ENCODE measurements at regions not wholly inside any gene's neighbourhood (a gene's known extent, or its start where the extent isn't known, plus 50 kb on each side); places are given as distances from the start of the nearest gene placed in this dataset.

DNA sequence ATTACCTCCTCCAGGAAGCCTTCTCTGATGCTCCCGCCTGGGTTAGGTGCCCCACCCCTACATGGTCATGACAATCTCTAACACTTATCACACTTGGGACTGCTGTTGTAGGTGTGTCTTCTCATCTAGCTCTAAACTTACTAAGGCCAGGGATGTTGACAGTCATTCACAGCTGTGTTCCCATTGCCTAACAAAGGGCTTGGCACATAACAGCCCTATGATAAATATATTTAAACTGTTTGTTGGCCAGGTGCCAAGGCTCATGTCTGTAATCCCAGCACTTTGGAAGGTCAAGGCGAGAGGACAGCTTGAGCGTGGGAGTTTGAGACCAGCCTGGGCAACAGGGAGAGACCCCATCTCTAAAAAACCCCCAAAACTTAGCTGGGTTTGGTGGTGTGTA lies 98.8 kb upstream of the RGS6 start:
- no peak overlapping the region for H2AFZ ChIP-seq (ENCODE audit: low read length, unreplicated experiment)
- peaks cover 10% of the 10 kb centered on the region for H3K27me3 ChIP-seq (ENCODE audit: insufficient read depth, low read length)
- H3K27ac ChIP-seq (ENCODE audit: low read depth, low read length) = no peak overlapping the region
- no peaks in the 10 kb centered on the region for H3K79me2 ChIP-seq (ENCODE audit: control insufficient read depth, insufficient read depth, low read length, unreplicated experiment)
- no peak overlapping the region for H3K4me3 ChIP-seq (ENCODE audit: low read depth, low read length)
- H3K36me3 ChIP-seq (ENCODE audit: insufficient read depth, low read length) = no peaks in the 10 kb centered on the region
- no peaks in the 10 kb centered on the region for H3K4me1 ChIP-seq (ENCODE audit: control insufficient read depth, insufficient read depth, low read length, unreplicated experiment)

DNA sequence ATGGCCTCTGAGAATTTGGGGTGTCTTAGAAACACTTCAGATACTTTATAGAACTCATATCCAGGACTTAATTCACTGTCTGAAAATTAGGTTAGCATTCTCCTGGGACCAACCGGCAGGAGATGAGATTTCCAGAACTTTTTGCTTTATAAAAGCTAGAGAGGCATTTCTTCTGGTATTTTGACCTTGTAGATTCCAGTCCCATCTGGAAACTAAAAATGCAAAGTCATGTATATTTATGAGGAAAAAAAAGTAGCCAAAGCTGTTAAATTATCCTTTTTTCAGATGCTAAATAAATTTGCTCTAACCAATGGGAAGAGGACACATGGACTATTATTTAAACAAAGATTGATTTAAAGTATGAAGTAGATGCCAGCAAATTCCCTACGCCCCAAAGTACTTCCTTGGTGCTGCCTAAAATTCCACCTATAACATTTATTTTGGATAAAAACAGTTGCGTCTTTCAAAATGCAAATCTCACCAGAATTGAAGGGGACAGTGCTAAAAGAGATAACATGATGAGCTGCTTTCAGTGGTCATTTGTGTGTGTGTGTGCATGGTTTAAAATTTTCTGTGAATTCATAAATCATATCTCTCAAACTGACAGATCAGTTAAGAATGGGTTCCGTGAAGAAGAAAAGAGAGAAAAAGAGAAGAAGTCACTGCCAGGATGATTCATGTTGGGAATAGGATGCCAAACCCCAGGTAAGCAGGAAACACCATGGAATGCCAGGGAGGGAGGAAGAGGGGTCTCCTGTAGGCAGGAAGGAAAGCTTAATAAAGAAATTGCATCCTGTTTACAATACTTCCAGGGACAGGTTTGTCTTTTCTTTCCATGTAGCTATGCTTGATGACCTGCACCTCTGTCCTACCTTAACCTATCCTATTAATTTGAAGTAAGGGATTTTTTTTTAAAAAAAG lies 97.7 kb upstream of the RGS6 start:
- H3K27ac ChIP-seq (ENCODE audit: low read depth, low read length) = no peak overlapping the region
- no peaks in the 10 kb centered on the region for H3K36me3 ChIP-seq (ENCODE audit: insufficient read depth, low read length)
- H3K4me3 ChIP-seq (ENCODE audit: low read depth, low read length) = no peak overlapping the region
- no peak overlapping the region for H2AFZ ChIP-seq (ENCODE audit: low read length, unreplicated experiment)
- H3K4me1 ChIP-seq (ENCODE audit: control insufficient read depth, insufficient read depth, low read length, unreplicated experiment) = no peaks in the 10 kb centered on the region
- H3K27me3 ChIP-seq (ENCODE audit: insufficient read depth, low read length) = peaks cover 6% of the 10 kb centered on the region
- H3K79me2 ChIP-seq (ENCODE audit: control insufficient read depth, insufficient read depth, low read length, unreplicated experiment) = no peaks in the 10 kb centered on the region

DNA sequence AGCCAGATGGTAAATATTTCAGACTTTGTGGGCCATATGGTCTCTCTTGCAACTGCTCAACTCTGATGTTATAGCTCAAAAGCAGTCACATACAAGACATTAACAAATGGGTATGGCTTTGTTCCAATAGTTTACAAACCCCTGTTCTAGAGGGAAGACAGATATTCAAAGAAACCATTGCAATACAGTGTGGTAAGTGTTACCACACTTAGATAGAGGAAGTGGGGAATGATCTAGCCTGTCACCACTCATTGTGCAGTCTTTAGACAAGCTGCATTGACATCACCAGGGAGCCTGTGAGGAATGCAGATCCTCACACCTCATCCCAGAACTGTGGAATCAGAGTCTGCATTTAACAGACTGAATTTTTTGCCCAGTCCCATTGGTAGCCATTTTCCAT lies 80.0 kb upstream of the RGS6 start:
- Histone ChIP-seq H2AFZ (ENCODE audit: low read length, unreplicated experiment) (no peak overlapping the region), H3K79me2 (ENCODE audit: control insufficient read depth, insufficient read depth, low read length, unreplicated experiment) (no peaks in the 10 kb centered on the region), H3K4me3 (ENCODE audit: low read depth, low read length) (no peak overlapping the region), H3K4me1 (ENCODE audit: control insufficient read depth, insufficient read depth, low read length, unreplicated experiment) (no peaks in the 10 kb centered on the region), H3K27ac (ENCODE audit: low read depth, low read length) (no peak overlapping the region), H3K36me3 (ENCODE audit: insufficient read depth, low read length) (no peaks in the 10 kb centered on the region), H3K27me3 (ENCODE audit: insufficient read depth, low read length) (peaks cover 7% of the 10 kb centered on the region)

DNA sequence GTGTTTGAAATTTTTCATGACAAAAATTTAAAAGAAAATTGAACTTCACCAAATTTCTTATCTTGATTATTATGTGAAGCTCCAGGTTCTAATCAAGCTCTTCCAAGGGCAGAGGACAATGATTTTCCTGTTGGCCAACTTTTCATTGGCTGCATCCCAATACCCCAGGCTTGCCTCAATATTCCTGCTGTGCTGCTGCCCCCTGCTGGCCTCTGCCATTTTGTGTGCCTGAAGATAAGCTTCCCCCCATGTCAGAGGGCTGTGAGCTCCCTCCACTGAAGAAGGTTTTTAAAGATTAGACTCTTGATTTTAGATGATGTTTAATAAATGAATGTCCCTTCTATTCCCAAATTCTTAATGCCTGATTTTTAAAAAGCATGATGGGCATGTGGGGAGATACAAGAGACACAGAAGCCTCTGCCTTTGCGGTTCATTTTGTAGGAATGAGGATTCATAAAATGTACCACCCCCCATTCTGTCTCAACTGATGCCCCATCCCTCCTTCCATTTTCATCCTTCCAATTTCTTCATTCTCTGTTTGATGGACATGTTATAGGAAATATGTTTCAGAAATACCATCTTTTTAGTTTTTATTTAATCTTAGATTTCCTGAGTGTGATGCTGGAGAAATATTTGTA lies 76.7 kb upstream of the RGS6 start:
- Histone ChIP-seq H3K4me1 (ENCODE audit: control insufficient read depth, insufficient read depth, low read length, unreplicated experiment) (no peaks in the 10 kb centered on the region), H3K27me3 (ENCODE audit: insufficient read depth, low read length) (peaks cover 16% of the 10 kb centered on the region; the same call in 1 of the 2 replicates), H3K79me2 (ENCODE audit: control insufficient read depth, insufficient read depth, low read length, unreplicated experiment) (no peaks in the 10 kb centered on the region), H3K27ac (ENCODE audit: low read depth, low read length) (no peak overlapping the region), H3K36me3 (ENCODE audit: insufficient read depth, low read length) (no peaks in the 10 kb centered on the region), H3K4me3 (ENCODE audit: low read depth, low read length) (no peak overlapping the region), H2AFZ (ENCODE audit: low read length, unreplicated experiment) (no peak overlapping the region)

DNA sequence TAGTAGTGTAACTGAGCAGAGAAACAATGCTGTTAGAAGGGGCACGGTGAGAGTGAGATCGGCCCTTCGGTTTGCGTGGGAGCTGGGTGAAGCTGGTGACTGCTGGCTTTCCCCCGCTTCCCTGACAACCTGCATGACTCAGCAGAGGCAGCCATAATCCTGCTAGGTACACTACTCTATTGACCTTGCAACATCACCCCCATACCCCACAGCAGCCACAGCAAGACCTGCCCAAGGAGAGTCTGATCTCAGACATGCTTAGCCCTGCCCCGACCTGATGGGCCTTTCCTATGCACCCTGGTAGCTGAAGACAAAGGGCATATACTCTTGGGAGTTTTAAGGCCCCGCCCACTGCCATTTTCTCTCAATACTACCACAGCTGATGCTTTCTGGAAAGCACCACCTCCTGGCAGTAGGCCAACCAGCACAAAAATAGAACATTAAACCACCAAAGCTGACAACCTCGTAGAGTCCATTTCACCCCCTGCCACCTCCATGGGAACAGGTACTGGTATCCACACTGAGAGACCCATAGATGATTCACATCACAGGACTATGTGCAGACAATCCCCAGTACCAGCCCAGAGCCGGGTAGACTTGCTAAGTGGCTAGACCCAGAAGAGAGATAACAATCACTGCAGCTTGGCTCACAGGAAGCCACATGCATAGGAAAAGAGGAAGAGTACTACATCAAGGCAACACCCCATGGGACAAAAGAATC lies 75.9 kb upstream of the RGS6 start:
- H3K27ac ChIP-seq (ENCODE audit: low read depth, low read length) = no peak overlapping the region
- H3K27me3 ChIP-seq (ENCODE audit: insufficient read depth, low read length) = peaks cover 16% of the 10 kb centered on the region; the same call in 1 of the 2 replicates
- H3K79me2 ChIP-seq (ENCODE audit: control insufficient read depth, insufficient read depth, low read length, unreplicated experiment) = no peaks in the 10 kb centered on the region
- H3K4me3 ChIP-seq (ENCODE audit: low read depth, low read length) = no peak overlapping the region
- H3K4me1 ChIP-seq (ENCODE audit: control insufficient read depth, insufficient read depth, low read length, unreplicated experiment) = no peaks in the 10 kb centered on the region
- no peaks in the 10 kb centered on the region for H3K36me3 ChIP-seq (ENCODE audit: insufficient read depth, low read length)
- no peak overlapping the region for H2AFZ ChIP-seq (ENCODE audit: low read length, unreplicated experiment)

DNA sequence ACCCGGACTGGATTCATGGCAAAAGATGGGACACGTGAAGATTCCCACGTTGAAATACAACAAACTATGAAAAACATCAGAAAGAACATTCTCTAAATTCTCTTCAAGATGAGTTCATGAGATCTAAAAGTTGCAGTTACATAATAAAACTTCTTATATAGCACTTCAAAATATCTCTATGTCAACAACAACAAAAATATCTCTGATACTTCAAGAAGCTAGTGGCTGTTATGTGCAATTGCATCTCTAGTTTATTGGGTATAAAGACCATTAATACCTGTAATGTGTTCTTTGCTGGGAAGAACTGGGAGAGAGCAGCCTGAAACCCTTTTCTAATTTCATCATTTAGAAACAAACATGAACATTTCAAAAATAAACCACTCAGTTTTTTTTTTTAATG lies 69.2 kb upstream of the RGS6 start:
- Histone ChIP-seq H3K4me3 (ENCODE audit: low read depth, low read length) (no peak overlapping the region), H3K4me1 (ENCODE audit: control insufficient read depth, insufficient read depth, low read length, unreplicated experiment) (no peaks in the 10 kb centered on the region), H3K79me2 (ENCODE audit: control insufficient read depth, insufficient read depth, low read length, unreplicated experiment) (no peaks in the 10 kb centered on the region), H3K36me3 (ENCODE audit: insufficient read depth, low read length) (no peaks in the 10 kb centered on the region), H3K27me3 (ENCODE audit: insufficient read depth, low read length) (peaks cover 45% of the 10 kb centered on the region), H2AFZ (ENCODE audit: low read length, unreplicated experiment) (no peak overlapping the region), H3K27ac (ENCODE audit: low read depth, low read length) (no peak overlapping the region)

DNA sequence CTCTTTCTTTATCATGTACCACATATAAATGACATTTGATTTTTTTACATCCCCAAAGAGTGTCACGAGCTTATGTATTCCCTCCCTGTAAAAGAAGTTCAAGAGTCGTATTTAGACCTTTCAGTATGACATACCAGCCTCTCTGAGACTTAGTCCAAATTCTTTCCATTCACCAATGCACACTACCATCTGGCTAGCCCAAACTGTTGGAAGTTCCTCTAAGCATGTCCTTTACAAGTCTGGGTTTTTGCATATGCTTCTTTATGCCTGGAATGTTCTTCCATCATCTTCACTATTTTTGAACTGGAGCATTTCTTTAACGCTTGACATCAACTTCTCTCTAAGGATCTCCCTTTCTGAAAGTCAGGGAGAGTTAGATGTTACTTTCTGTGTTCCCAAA lies 68.5 kb upstream of the RGS6 start:
- no peak overlapping the region for H3K27ac ChIP-seq (ENCODE audit: low read depth, low read length)
- peaks cover 39% of the 10 kb centered on the region for H3K27me3 ChIP-seq (ENCODE audit: insufficient read depth, low read length)
- no peak overlapping the region for H3K4me3 ChIP-seq (ENCODE audit: low read depth, low read length)
- no peaks in the 10 kb centered on the region for H3K36me3 ChIP-seq (ENCODE audit: insufficient read depth, low read length)
- H3K4me1 ChIP-seq (ENCODE audit: control insufficient read depth, insufficient read depth, low read length, unreplicated experiment) = no peaks in the 10 kb centered on the region
- no peak overlapping the region for H2AFZ ChIP-seq (ENCODE audit: low read length, unreplicated experiment)
- no peaks in the 10 kb centered on the region for H3K79me2 ChIP-seq (ENCODE audit: control insufficient read depth, insufficient read depth, low read length, unreplicated experiment)

Measured in ACC112 (cell line).